Activated T-helper 17 cell treated with anti-CD3 and anti-CD28 coated beads, Interleukin-2, amount 50 U/mL, for 72 hours (primary cell): ENCODE measurements at regions not wholly inside any gene's neighbourhood (a gene's known extent, or its start where the extent isn't known, plus 50 kb on each side); places are given as distances from the start of the nearest gene placed in this dataset.

Source experiments
- ATAC-seq: fragments of 150-1000 bp; cut with Tn5 transposase; replicated peaks from 2 replicates; pipeline ENCODE4 v1.10.0; 2021; ENCODE audit warnings: mild to moderate bottlenecking, moderate library complexity
- H3K27ac Mint-ChIP-seq: one replicate; pipeline ENCODE4 v1.8.0; 2022; ENCODE audit warnings: mixed read lengths
- H3K27me3 Mint-ChIP-seq: one replicate; pipeline ENCODE4 v1.8.0; 2022; ENCODE audit warnings: mixed read lengths
- H3K36me3 Mint-ChIP-seq: one replicate; pipeline ENCODE4 v1.8.0; 2022; ENCODE audit warnings: low read depth, mild to moderate bottlenecking, mixed read lengths
- H3K4me1 Mint-ChIP-seq: one replicate; pipeline ENCODE4 v1.8.0; 2022; ENCODE audit warnings: mixed read lengths
- H3K4me3 Mint-ChIP-seq: one replicate; pipeline ENCODE4 v1.8.0; 2022; ENCODE audit warnings: mild to moderate bottlenecking, mixed read lengths
- H3K9me3 Mint-ChIP-seq: one replicate; pipeline ENCODE4 v1.8.0; 2022; ENCODE audit warnings: mixed read lengths

GRCh38 chr18:47758000-47758399 is 172.5 kb downstream of the SMAD2 start:
- Mint-ChIP-seq H3K4me3 (no peak overlapping the region), H3K4me1 (peaks cover 4% of the 10 kb centered on the region), H3K27ac (no peak overlapping the region), H3K9me3 (no peaks in the 10 kb centered on the region), H3K36me3 (no peaks in the 10 kb centered on the region), H3K27me3 (peaks cover 24% of the 10 kb centered on the region)
- ATAC-seq = no peak

GRCh38 chr18:47756364-47757016 is 174.0 kb downstream of the SMAD2 start:
- Mint-ChIP-seq H3K27me3 (peaks cover 22% of the 10 kb centered on the region), H3K4me1 (peaks cover 4% of the 10 kb centered on the region), H3K9me3 (no peaks in the 10 kb centered on the region), H3K36me3 (no peaks in the 10 kb centered on the region), H3K4me3 (no peak overlapping the region), H3K27ac (no peak overlapping the region)
- peak; percentile 45 for ATAC-seq

GRCh38 chr18:47755102-47755456 is 175.4 kb downstream of the SMAD2 start:
- Mint-ChIP-seq H3K4me3 (no peak overlapping the region), H3K4me1 (peaks cover 4% of the 10 kb centered on the region), H3K27me3 (peaks cover 17% of the 10 kb centered on the region), H3K9me3 (no peaks in the 10 kb centered on the region), H3K36me3 (no peaks in the 10 kb centered on the region), H3K27ac (no peak overlapping the region)
- ATAC-seq = no peak

GRCh38 chr18:47754311-47755101 is 176.0 kb downstream of the SMAD2 start:
- ATAC-seq = peak; percentile 63
- peaks cover 17% of the 10 kb centered on the region for H3K27me3 Mint-ChIP-seq
- no peaks in the 10 kb centered on the region for H3K9me3 Mint-ChIP-seq

GRCh38 chr18:47752796-47753645 is 177.4 kb downstream of the SMAD2 start:
- Mint-ChIP-seq H3K36me3 (no peaks in the 10 kb centered on the region), H3K4me1 (peaks cover 4% of the 10 kb centered on the region), H3K4me3 (no peak overlapping the region), H3K27me3 (peaks cover 10% of the 10 kb centered on the region), H3K9me3 (no peaks in the 10 kb centered on the region), H3K27ac (no peak overlapping the region)
- ATAC-seq = no peak

More at GRCh38 chr18:47754311-47755101, 176.0 kb downstream of the SMAD2 start:
- peaks cover 4% of the 10 kb centered on the region for H3K4me1 Mint-ChIP-seq
- H3K27ac Mint-ChIP-seq = no peak overlapping the region
- H3K4me3 Mint-ChIP-seq = no peak overlapping the region
- no peaks in the 10 kb centered on the region for H3K36me3 Mint-ChIP-seq

- Mint-ChIP-seq H3K36me3 (no peaks in the 10 kb centered on the region), H3K27ac (no peak overlapping the region), H3K4me1 (peaks cover 4% of the 10 kb centered on the region), H3K4me3 (no peak overlapping the region), H3K9me3 (no peaks in the 10 kb centered on the region), H3K27me3 (peaks cover 7% of the 10 kb centered on the region)
- ATAC-seq = no peak
Measured at GRCh38 chr18:47750889-47751423, 179.5 kb downstream of the SMAD2 start.

GRCh38 chr18:47749600-47749973 is 180.9 kb downstream of the SMAD2 start:
- Mint-ChIP-seq H3K36me3 (no peaks in the 10 kb centered on the region), H3K9me3 (no peaks in the 10 kb centered on the region), H3K27ac (no peak overlapping the region), H3K4me3 (no peak overlapping the region), H3K4me1 (peaks cover 2% of the 10 kb centered on the region), H3K27me3 (peaks cover 4% of the 10 kb centered on the region)
- no peak for ATAC-seq

- Mint-ChIP-seq H3K36me3 (no peaks in the 10 kb centered on the region), H3K27ac (no peak overlapping the region), H3K27me3 (peaks cover 3% of the 10 kb centered on the region), H3K4me1 (no peaks in the 10 kb centered on the region), H3K4me3 (no peak overlapping the region), H3K9me3 (no peaks in the 10 kb centered on the region)
- peak; percentile 98 for ATAC-seq
Measured at GRCh38 chr18:47748847-47749599, 181.4 kb downstream of the SMAD2 start.

GRCh38 chr18:47748093-47748796 is 182.2 kb downstream of the SMAD2 start:
- Mint-ChIP-seq H3K27me3 (peaks cover 3% of the 10 kb centered on the region), H3K27ac (no peak overlapping the region), H3K9me3 (no peaks in the 10 kb centered on the region), H3K4me1 (no peaks in the 10 kb centered on the region), H3K4me3 (no peak overlapping the region), H3K36me3 (no peaks in the 10 kb centered on the region)
- no peak for ATAC-seq

GRCh38 chr18:47747260-47747795 is 183.1 kb downstream of the SMAD2 start:
- no peaks in the 10 kb centered on the region for H3K36me3 Mint-ChIP-seq
- no peak overlapping the region for H3K4me3 Mint-ChIP-seq
- ATAC-seq = no peak
- H3K27ac Mint-ChIP-seq = no peak overlapping the region
- no peaks in the 10 kb centered on the region for H3K9me3 Mint-ChIP-seq
- no peaks in the 10 kb centered on the region for H3K27me3 Mint-ChIP-seq
- no peaks in the 10 kb centered on the region for H3K4me1 Mint-ChIP-seq

- H3K36me3 Mint-ChIP-seq = no peaks in the 10 kb centered on the region
- no peaks in the 10 kb centered on the region for H3K27me3 Mint-ChIP-seq
- no peaks in the 10 kb centered on the region for H3K4me1 Mint-ChIP-seq
- no peak overlapping the region for H3K27ac Mint-ChIP-seq
- no peak for ATAC-seq
- no peak overlapping the region for H3K4me3 Mint-ChIP-seq
- H3K9me3 Mint-ChIP-seq = no peaks in the 10 kb centered on the region
Measured at GRCh38 chr18:47746615-47747014, 183.8 kb downstream of the SMAD2 start.

GRCh38 chr18:47745227-47745626 is 185.2 kb downstream of the SMAD2 start:
- no peak for ATAC-seq
- no peak overlapping the region for H3K27ac Mint-ChIP-seq
- H3K4me1 Mint-ChIP-seq = no peaks in the 10 kb centered on the region
- no peaks in the 10 kb centered on the region for H3K27me3 Mint-ChIP-seq
- H3K9me3 Mint-ChIP-seq = no peaks in the 10 kb centered on the region
- no peaks in the 10 kb centered on the region for H3K36me3 Mint-ChIP-seq
- H3K4me3 Mint-ChIP-seq = no peak overlapping the region

- no peak for ATAC-seq
- H3K27ac Mint-ChIP-seq = no peak overlapping the region
- H3K27me3 Mint-ChIP-seq = peaks cover 29% of the 10 kb centered on the region
- peaks cover 4% of the 10 kb centered on the region for H3K9me3 Mint-ChIP-seq
- H3K4me1 Mint-ChIP-seq = no peaks in the 10 kb centered on the region
- H3K36me3 Mint-ChIP-seq = no peaks in the 10 kb centered on the region
- no peak overlapping the region for H3K4me3 Mint-ChIP-seq
Measured at GRCh38 chr18:47737956-47738355, 192.5 kb downstream of the SMAD2 start.
